ENCODE measurements at regions not wholly inside any gene's neighbourhood (a gene's known extent, or its start where the extent isn't known, plus 50 kb on each side); places are given as distances from the start of the nearest gene placed in this dataset.

DNA sequence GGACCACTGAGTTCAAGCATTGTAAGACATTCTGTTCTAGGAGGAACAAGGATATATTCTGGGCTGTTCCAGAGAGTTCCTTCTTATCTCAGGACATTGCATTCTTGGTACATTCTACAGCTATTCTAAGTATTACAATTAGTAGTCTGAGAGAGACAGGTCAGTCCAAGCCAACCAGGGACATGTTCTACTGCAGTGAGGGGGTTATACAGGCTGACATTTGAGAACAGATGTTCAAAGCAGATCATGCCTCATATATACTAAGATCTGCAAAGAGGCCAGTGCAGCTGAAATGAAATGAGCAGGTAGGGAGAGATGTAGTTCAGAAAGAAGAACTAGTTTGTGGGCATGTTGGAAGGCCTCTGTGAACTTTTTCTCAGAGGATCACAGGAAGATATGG is 142.0 kb downstream of the CENPC start:
- TF ChIP-seq CTCF (IDR thresholded peaks at IDR 0.05) (no peak), POLR2A (IDR thresholded peaks at IDR 0.05) (no peak)
